HG02870 (cell line): ENCODE measurements at regions not wholly inside any gene's neighbourhood (a gene's known extent, or its start where the extent isn't known, plus 50 kb on each side); places are given as distances from the start of the nearest gene placed in this dataset.
A peak's percentile ranks its signal among the peaks of the same experiment; 100 is the strongest.
"Not testable (repeated sequence)": the region's sequence is repeated elsewhere in the genome, so short reads cannot be mapped to it uniquely, and the experiment has no call there.

ENCODE experiments used
- ATAC-seq: cut with Tn5 transposase; IDR thresholded peaks from one replicate; pipeline ENCODE4 v1.9.1; 2021; ENCODE audit warnings: mild to moderate bottlenecking, moderate library complexity; ENCODE audit not compliant: unreplicated experiment

DNA sequence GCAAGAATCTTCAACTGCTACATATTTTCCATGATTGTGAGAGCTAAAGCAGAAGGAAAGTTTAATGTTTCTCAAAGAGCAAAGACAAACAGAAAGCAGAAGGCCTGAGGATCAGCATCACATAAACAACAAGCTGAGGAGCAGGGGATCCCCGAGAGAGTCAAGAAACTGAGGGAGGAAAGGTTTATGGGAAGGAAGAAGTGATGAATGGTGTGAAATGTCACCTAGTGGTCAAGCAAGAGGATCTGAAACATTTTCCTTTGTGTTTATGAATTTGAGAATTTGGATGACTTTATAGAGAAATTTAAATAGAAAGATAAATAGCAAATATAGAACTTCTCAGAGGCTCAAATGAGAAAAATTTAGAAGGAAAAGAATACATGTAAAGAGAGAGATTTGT lies 481.9 kb downstream of the CHSY3 start:
- ATAC-seq = no peak

DNA sequence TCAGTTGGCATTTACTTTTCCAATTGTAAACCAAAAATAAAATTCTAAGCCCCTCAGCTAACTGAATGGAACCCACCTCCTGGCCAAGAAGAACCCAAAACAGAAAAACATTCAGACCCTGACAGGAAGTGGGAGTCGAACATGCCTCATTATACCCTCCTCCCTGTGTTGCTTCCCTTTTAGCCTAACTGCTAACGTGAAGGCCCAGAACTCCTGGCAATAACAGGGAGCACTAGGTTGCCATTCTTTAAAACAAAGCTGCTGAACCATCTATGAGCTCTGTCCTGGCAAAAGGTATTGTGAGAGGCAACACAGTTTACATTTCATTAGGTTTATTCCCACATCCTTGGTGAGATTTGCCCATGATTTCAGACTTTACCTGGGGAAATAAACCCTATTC lies 481.4 kb downstream of the CHSY3 start:
- no peak for ATAC-seq

DNA sequence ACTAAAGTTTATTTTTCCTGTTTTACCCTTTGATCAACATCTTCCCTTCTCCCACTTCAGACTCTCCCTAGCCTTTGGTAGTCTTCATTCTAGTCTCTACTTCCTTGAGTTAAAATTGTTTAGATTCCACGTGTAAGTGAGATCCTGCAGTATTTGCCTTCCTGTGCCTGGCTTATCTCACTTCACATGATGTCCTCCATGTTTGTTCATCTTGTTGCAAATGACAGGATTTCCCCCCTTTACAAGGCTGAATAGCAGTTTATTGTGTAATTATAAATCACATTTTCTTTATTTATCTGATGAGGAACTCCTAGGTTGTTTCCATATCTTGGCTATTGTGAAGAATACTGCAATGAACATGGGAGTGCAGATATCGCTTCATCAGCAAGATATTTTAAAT lies 461.7 kb downstream of the CHSY3 start:
- ATAC-seq = no peak

DNA sequence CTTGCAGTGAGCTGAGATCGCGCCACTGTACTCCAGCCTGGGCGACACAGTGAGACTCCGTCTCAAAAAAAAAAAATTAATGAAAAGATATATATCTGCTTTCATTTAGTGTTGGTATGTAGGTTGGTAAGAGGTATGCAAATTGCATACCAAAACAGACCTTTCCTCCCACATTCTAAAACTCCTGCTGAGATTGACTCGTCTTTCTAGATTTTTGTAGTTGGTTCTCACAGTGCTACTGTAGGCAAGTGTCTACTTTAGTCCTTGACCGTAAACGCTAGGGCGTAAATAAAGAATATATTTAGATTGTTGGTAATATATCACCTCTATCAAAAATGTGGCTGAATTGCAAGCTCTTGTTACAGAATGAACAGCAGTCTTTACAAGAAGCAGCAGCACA lies 445.9 kb downstream of the CHSY3 start:
- ATAC-seq = no peak

DNA sequence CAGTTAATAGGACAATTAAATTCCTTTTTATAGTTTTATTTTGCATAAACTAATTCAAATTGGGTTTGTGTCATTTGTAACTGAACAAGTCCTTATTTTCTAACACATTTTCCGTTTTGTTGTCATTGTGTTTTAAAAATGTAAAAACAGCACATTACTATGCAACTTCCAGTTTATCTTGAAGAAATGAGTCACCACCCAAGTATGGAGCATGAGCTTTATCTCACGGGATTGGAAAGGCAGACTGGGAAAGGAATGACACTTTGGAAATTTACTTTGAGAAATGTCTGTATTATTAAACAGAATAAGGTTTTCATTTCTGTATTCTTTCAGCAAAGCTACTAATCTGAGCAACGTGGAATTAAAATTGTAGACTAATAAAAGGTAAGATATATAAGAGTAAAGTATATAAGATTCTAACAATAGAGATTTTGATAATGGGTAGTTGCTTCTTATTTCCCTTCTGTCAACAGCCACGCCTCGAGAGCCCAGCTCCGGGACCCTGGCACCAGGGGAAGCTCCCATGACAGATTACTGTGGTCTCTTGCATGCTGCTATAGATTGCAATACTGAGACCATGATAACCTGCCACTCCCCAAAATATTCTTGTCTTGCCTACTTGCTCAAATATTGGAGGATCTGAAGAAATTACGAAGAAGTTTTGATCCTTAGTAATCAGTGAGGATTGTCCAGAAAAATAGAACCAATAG lies 433.1 kb downstream of the CHSY3 start:
- ATAC-seq = no peak

GRCh38 chr5:130335117-130335516 lies 430.9 kb downstream of the CHSY3 start:
- ATAC-seq = no peak

DNA sequence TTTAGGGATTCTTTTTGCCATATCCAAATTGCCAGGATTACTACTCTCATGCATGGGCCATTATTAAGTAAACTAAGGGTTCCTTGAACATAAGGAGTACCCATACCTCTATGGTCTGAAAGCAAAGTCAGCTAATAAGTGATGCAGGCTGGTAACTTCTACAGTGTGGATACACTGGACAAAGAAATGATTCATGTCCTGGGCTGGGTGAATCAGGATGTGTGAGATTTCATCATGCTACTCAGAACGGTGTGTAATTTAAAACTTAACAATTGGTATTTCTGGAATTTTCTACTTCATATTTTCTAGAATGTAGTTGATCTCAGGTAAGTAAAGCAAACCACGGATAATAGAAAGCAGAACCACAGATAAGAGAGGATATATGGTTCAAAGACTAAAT lies 428.8 kb downstream of the CHSY3 start:
- no peak for ATAC-seq

- no peak for ATAC-seq
Measured at GRCh38 chr5:130331332-130331731, 427.1 kb downstream of the CHSY3 start.

DNA sequence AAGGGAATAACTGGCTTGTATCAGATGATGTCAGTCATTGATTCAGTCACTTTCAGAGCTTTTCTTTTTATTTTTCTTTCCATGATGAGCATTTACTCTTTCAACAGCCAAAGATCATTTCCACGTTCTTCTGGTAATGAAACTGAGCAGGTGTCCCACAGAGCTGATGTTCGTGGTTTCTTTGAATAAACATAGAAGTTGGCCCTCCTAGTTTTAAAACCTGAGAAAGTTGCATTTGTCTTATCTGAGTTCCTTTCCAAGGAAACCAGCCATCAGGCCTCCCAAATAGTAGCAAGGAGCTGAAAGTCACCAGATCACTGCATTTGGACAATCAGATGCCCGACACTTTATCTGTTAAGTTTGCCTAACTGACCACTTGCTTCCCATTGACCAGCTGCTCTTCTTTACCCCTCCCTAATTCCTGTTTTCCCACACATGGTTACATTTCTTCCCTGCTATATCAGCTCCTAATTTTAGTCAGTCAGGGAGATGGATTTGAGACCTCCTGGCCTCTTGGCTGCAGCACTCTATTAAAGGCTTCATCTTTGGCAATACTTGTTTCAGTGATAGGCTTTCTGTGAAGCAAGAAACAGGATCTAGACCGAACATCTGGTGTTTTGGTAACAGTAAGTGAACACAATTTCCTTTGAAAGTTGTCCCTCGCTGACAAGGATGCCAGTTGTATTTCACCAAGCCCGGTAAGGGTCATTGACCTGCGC lies 420.8 kb downstream of the CHSY3 start:
- ATAC-seq = no peak

DNA sequence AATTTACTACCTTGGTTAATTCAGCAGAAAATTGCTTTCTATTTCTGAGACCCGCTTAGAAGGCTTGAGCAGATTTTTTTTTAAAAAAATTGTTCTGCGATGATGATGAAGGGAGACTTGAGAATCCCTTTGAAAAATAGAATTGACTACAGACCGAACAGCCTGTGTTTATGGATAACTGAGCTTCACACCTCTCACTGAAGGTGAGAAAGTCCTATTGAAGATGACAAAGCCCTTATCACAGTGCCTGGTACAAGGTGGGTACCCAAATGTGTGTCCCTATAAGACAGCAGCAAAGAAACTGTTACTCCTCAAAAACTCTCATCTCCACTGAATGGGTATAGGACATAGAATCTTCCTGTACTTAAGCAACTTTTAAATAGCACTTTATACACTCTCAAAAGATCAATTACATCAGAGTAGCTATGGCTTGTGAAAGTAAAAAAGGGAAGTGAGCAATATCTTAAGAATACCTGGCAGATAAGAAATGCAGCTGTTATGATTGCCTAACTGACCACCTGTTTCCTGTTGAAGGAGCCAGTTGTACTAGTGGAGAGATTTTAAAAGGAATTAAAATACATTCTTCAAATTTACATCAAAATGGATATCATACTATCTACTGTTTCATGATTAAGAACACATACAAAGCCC lies 419.7 kb downstream of the CHSY3 start:
- ATAC-seq = peak; percentile 100

DNA sequence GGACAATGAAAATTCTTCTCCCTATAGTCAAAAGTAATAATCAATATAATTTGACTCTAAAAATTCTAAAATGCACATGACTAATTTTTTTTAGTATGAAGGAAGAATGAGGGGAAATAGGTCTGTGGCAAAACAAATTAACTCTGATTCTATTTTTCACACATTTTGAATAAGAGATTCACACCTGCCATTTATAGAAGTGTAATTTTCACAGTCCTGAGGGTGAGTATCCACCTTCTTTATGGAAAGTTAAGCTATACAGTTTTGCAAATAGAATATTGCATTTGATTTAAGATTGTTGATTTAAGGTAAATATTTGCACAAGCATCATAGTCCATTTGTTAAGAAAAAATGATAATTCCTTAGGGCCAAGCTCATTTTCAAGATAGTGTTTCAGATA lies 417.7 kb downstream of the CHSY3 start:
- ATAC-seq = no peak

- no peak for ATAC-seq
Measured at GRCh38 chr5:130316971-130317680, 412.9 kb downstream of the CHSY3 start.

DNA sequence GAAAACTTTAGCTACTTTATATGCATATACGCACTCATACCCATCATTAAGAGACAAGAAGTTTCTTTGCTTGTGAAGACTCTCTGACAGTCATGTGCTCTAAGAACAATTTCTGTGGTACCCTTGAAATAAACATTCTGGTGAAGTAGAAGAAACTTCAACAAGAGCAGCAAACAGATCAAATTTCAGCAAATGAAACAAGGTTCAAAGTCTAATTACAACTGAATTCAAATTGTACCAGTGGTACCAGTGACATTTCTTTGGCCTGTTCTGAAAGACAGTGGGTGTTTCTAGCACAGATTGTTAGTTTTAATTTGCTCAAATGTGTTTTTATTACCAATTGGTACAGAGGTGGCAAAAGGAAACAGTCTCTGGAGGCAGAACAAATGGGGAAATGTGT lies 391.0 kb downstream of the CHSY3 start:
- ATAC-seq = no peak

DNA sequence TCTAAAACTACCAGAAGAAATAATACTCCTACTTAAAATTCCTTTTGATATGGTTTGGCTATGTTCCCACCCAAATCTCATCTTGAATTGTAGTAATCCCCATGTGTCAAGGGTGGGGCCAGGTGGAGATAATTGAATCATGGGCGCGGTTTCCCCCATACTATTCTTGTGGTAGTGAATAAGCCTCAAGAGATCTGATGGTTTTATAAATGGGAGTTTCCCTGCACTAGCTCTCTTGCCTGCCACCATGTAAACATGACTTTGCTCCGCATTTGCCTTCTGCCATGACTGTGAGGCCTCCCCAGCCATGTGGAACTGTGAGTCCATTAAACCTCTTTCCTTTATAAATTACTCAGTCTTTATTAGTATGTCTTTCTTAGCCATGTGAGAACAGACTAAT lies 390.5 kb downstream of the CHSY3 start:
- not testable (repeated sequence) for ATAC-seq

DNA sequence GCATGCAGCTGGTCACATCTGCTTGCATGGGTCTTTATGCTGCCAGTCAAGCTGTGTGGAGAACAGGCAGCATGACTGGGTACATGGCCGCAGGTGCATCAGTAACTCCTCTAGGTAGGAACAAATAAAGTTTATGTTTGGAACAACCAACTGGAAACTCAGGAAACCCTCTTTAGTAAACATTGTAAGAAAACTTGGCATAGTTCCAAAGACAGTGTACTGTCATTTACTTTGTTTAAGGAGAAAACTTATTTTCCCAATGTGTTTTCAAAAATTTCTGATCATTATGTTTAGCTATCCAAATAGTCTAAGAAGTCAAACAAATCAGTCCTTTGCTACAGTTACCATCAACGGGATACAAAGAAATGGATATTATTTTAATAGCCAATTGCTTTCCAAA lies 386.0 kb downstream of the CHSY3 start:
- ATAC-seq = no peak

- ATAC-seq = no peak
Measured at GRCh38 chr5:130289132-130290088, 385.1 kb downstream of the CHSY3 start.

- ATAC-seq = no peak
Measured at GRCh38 chr5:130287438-130287837, 383.2 kb downstream of the CHSY3 start.

GRCh38 chr5:130286971-130287370 lies 382.7 kb downstream of the CHSY3 start:
- ATAC-seq = no peak

DNA sequence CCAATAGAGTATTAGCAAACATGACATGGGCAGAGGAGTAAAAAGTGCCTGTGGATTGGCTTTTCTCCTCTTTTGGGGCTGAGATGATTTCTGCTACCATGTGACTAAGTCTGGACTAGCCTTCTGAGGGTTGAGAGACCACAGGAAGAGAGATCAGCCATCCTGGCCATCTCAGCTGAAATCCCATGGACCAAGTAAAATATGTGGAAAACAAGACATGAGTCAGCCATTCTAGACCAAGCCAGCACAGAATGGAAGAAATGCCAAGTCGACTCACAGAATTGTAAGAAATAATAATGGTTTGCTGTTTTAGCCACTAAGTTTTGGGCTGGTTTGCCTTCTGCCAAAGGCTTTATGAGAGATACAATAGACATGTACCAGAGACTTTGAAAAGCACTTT lies 377.8 kb downstream of the CHSY3 start:
- ATAC-seq = no peak

- ATAC-seq = no peak
Measured at GRCh38 chr5:130280528-130281217, 376.4 kb downstream of the CHSY3 start.
